ENCODE measurements at regions not wholly inside any gene's neighbourhood (a gene's known extent, or its start where the extent isn't known, plus 50 kb on each side); places are given as distances from the start of the nearest gene placed in this dataset.

DNA sequence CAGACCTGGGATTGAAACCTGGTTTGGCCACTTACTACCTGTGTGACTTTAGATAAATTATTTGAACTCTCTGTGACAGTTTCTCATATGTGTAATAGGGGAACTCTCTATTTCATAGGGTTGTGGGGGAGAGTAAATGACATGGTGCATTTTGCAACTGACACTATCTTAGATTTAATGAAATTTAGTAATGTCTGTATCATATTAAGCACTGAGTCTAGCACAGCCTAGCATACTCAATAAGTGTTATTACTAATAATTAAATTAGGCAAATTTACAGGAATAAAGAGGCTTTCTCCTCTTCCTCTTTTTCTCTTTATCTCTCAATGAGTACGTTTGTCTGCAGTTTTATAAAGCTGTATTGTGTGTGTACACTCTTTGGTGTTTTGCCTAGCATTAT is 80.2 kb upstream of the MACF1 start:
- FAIRE-seq (no peak), DNase-seq (ENCODE audit: low read depth, low spot score) (no peak)
- H3K4me1 ChIP-seq (ENCODE audit: control insufficient read depth, extremely low read depth, insufficient read depth, low read length): peaks cover 43% of the 10 kb centered on the region
- no peaks in the 10 kb centered on the region for H3K27me3 ChIP-seq (ENCODE audit: control insufficient read depth in 2 of 2, insufficient read depth in 2 of 2, low read length in 2 of 2)
- no peak overlapping the region for H3K4me2 ChIP-seq (ENCODE audit: insufficient read depth, low read length)
- H3K27ac ChIP-seq (ENCODE audit: insufficient read depth, low read depth, low read length): no peak overlapping the region
- ChIA-PET CTCF (no interaction called here), POLR2A (interaction anchor here (1.1 kb wide), 1 partner anchor 17 kb away, joined by 5 read pairs; no protein-coding TSS in a partner anchor)
- no peak overlapping the region for H3K9ac ChIP-seq (replicated peaks; ENCODE audit: extremely low read depth, insufficient read depth, low read length)
- no peak overlapping the region for H3K4me3 ChIP-seq (replicated peaks in 1 of 3; ENCODE audit: insufficient read depth in 1 of 3, low read depth in 1 of 3, low read length in 3 of 3)
- BruUV-seq (replicated peaks): no TSS peak
- TF ChIP-seq EZH2 (IDR thresholded peaks at IDR 0.05; ENCODE audit: borderline replicate concordance, low read depth, low read length, severe bottlenecking) (no peak), FOS (IDR thresholded peaks at IDR 0.05; ENCODE audit: borderline replicate concordance, insufficient read depth, low read length) (no peak), POLR2A (IDR thresholded peaks at IDR 0.05; ENCODE audit: low read depth, low read length) (no peak), GATA2 (IDR thresholded peaks at IDR 0.05; ENCODE audit: insufficient read depth, insufficient read length, low read depth, low read length) (no peak), MYC (IDR thresholded peaks at IDR 0.05; ENCODE audit: low read depth, low read length) (no peak), JUN (IDR thresholded peaks at IDR 0.05; ENCODE audit: borderline replicate concordance, insufficient read depth, insufficient read length, low read depth) (no peak), POLR2AphosphoS5 (IDR thresholded peaks at IDR 0.05; ENCODE audit: insufficient read depth, low read depth, low read length) (no peak)
- TF ChIP-seq, protein P1, sequence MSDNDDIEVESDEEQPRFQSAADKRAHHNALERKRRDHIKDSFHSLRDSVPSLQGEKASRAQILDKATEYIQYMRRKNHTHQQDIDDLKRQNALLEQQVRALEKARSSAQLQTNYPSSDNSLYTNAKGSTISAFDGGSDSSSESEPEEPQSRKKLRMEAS (IDR thresholded peaks at IDR 0.05; ENCODE audit: insufficient read depth, insufficient read length): no peak
- TF ChIP-seq, protein P2, sequence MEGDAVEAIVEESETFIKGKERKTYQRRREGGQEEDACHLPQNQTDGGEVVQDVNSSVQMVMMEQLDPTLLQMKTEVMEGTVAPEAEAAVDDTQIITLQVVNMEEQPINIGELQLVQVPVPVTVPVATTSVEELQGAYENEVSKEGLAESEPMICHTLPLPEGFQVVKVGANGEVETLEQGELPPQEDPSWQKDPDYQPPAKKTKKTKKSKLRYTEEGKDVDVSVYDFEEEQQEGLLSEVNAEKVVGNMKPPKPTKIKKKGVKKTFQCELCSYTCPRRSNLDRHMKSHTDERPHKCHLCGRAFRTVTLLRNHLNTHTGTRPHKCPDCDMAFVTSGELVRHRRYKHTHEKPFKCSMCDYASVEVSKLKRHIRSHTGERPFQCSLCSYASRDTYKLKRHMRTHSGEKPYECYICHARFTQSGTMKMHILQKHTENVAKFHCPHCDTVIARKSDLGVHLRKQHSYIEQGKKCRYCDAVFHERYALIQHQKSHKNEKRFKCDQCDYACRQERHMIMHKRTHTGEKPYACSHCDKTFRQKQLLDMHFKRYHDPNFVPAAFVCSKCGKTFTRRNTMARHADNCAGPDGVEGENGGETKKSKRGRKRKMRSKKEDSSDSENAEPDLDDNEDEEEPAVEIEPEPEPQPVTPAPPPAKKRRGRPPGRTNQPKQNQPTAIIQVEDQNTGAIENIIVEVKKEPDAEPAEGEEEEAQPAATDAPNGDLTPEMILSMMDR (IDR thresholded peaks at IDR 0.05; ENCODE audit: extremely low read depth in 1 of 2, insufficient read depth in 1 of 2, low read depth in 1 of 2, low read length in 2 of 2): no peak
- intact Hi-C loops (cut with micrococcal nuclease): no loop called here
- no peaks in the 10 kb centered on the region for H4K20me1 ChIP-seq (replicated peaks; ENCODE audit: control insufficient read depth, extremely low read depth, insufficient read depth, low read length)
- H2AFZ ChIP-seq (ENCODE audit: low read depth, low read length): no peak overlapping the region
- H3K79me2 ChIP-seq (ENCODE audit: control insufficient read depth, insufficient read depth, low read length): peaks cover 95% of the 10 kb centered on the region
- dilution Hi-C loops (cut with MboI; ENCODE audit: extremely low pct_ligation_motif_present, low sequenced_read_pairs): no loop called here
- H3K9me1 ChIP-seq (replicated peaks; ENCODE audit: control insufficient read depth, extremely low read depth, insufficient read depth, low read length): no peaks in the 10 kb centered on the region
- H3K36me3 ChIP-seq (ENCODE audit: control insufficient read depth in 2 of 2, extremely low read depth in 1 of 2, insufficient read depth in 2 of 2, low read length in 2 of 2): peaks cover 0 to 7% of the 10 kb centered on the region in 2 experiments
- H3K9me3 ChIP-seq (replicated peaks; ENCODE audit: control insufficient read depth, insufficient read depth, low read length): no peaks in the 10 kb centered on the region

Data from endothelial cell of umbilical vein (primary cell).